ENCODE measurements at regions not wholly inside any gene's neighbourhood (a gene's known extent, or its start where the extent isn't known, plus 50 kb on each side); places are given as distances from the start of the nearest gene placed in this dataset.

GRCh38 chr13:80975903-80976302 lies 635.0 kb upstream of the SPRY2 start:
- Histone ChIP-seq H2BK15ac (ENCODE audit: low read length) (no peak overlapping the region), H2AFZ (ENCODE audit: low read length) (no peak overlapping the region), H4K91ac (ENCODE audit: low read depth, low read length, poor library complexity) (no peak overlapping the region), H2BK120ac (ENCODE audit: low read depth, low read length) (no peak overlapping the region), H3K4me3 (ENCODE audit: low read length in 2 of 2) (no peak overlapping the region), H3K79me1 (ENCODE audit: low read depth, low read length) (no peaks in the 10 kb centered on the region), H3K4me2 (ENCODE audit: insufficient read depth, low read length, poor library complexity, severe bottlenecking) (no peak overlapping the region), H4K8ac (ENCODE audit: low read depth, low read length) (no peak overlapping the region), H2AK5ac (ENCODE audit: low read depth, low read length) (no peak overlapping the region), H3K9ac (ENCODE audit: low read depth, low read length, poor library complexity) (no peak overlapping the region), H3K27ac (replicated peaks; ENCODE audit: low read length) (no peak overlapping the region), H3K36me3 (replicated peaks in 1 of 2; ENCODE audit: control insufficient read depth in 2 of 2, insufficient read depth in 2 of 2, low read length in 2 of 2) (no peaks in the 10 kb centered on the region), H2BK5ac (ENCODE audit: low read length) (no peak overlapping the region), H3K9me3 (replicated peaks in 1 of 2; ENCODE audit: control insufficient read depth in 2 of 2, insufficient read depth in 1 of 2, low read depth in 1 of 2, low read length in 2 of 2) (peaks cover 0 to 5% of the 10 kb centered on the region in 2 donors), H3K14ac (ENCODE audit: low read length) (no peak overlapping the region), H3K27me3 (ENCODE audit: control insufficient read depth in 3 of 3, insufficient read depth in 3 of 3, low read depth in 1 of 3, low read length in 3 of 3) (no peaks in the 10 kb centered on the region), H3K23ac (ENCODE audit: low read depth, low read length, poor library complexity) (no peak overlapping the region), H3K18ac (ENCODE audit: low read length) (no peak overlapping the region), H3K4ac (ENCODE audit: low read length) (no peak overlapping the region), H2BK12ac (ENCODE audit: low read length) (no peak overlapping the region), H3K4me1 (ENCODE audit: control insufficient read depth in 2 of 2, insufficient read depth in 1 of 2, low read depth in 1 of 2, low read length in 2 of 2) (no peaks in the 10 kb centered on the region)
- no CpG with 5 or more reads among the region's 4 CpGs for WGBS, 2 donors (ENCODE audit: extremely low coverage in 2 of 2, insufficient read length in 2 of 2, insufficient replicate concordance in 1 of 2)
- no peak for DNase-seq (ENCODE audit: low spot score)

- no CpG with 5 or more reads among the region's 2 CpGs for WGBS, 2 donors (ENCODE audit: extremely low coverage in 2 of 2, insufficient read length in 2 of 2, insufficient replicate concordance in 1 of 2)
- no peak overlapping the region for H3K27ac ChIP-seq (replicated peaks; ENCODE audit: low read length)
- no peaks in the 10 kb centered on the region for H3K27me3 ChIP-seq (ENCODE audit: control insufficient read depth in 3 of 3, insufficient read depth in 3 of 3, low read depth in 1 of 3, low read length in 3 of 3)
- H3K4me3 ChIP-seq (ENCODE audit: low read length in 2 of 2) = no peak overlapping the region
- H4K91ac ChIP-seq (ENCODE audit: low read depth, low read length, poor library complexity) = no peak overlapping the region
- DNase-seq (ENCODE audit: low spot score) = no peak
- H2AK5ac ChIP-seq (ENCODE audit: low read depth, low read length) = no peak overlapping the region
- no peak overlapping the region for H2BK12ac ChIP-seq (ENCODE audit: low read length)
- H2BK120ac ChIP-seq (ENCODE audit: low read depth, low read length) = no peak overlapping the region
- H3K4me1 ChIP-seq (ENCODE audit: control insufficient read depth in 2 of 2, insufficient read depth in 1 of 2, low read depth in 1 of 2, low read length in 2 of 2) = no peaks in the 10 kb centered on the region
- no peak overlapping the region for H2BK15ac ChIP-seq (ENCODE audit: low read length)
- H3K9ac ChIP-seq (ENCODE audit: low read depth, low read length, poor library complexity) = no peak overlapping the region
- H4K8ac ChIP-seq (ENCODE audit: low read depth, low read length) = no peak overlapping the region
- H3K79me1 ChIP-seq (ENCODE audit: low read depth, low read length) = no peaks in the 10 kb centered on the region
- H3K4ac ChIP-seq (ENCODE audit: low read length) = no peak overlapping the region
- H3K4me2 ChIP-seq (ENCODE audit: insufficient read depth, low read length, poor library complexity, severe bottlenecking) = no peak overlapping the region
- peaks cover 0 to 5% of the 10 kb centered on the region in 2 donors for H3K9me3 ChIP-seq (replicated peaks in 1 of 2; ENCODE audit: control insufficient read depth in 2 of 2, insufficient read depth in 1 of 2, low read depth in 1 of 2, low read length in 2 of 2)
- no peak overlapping the region for H3K18ac ChIP-seq (ENCODE audit: low read length)
- no peak overlapping the region for H2BK5ac ChIP-seq (ENCODE audit: low read length)
- no peak overlapping the region for H3K14ac ChIP-seq (ENCODE audit: low read length)
- H3K36me3 ChIP-seq (replicated peaks in 1 of 2; ENCODE audit: control insufficient read depth in 2 of 2, insufficient read depth in 2 of 2, low read length in 2 of 2) = no peaks in the 10 kb centered on the region
- H2AFZ ChIP-seq (ENCODE audit: low read length) = no peak overlapping the region
- no peak overlapping the region for H3K23ac ChIP-seq (ENCODE audit: low read depth, low read length, poor library complexity)
These were observed 632.8 kb upstream of the SPRY2 start for GRCh38 chr13:80973721-80974120.

DNA sequence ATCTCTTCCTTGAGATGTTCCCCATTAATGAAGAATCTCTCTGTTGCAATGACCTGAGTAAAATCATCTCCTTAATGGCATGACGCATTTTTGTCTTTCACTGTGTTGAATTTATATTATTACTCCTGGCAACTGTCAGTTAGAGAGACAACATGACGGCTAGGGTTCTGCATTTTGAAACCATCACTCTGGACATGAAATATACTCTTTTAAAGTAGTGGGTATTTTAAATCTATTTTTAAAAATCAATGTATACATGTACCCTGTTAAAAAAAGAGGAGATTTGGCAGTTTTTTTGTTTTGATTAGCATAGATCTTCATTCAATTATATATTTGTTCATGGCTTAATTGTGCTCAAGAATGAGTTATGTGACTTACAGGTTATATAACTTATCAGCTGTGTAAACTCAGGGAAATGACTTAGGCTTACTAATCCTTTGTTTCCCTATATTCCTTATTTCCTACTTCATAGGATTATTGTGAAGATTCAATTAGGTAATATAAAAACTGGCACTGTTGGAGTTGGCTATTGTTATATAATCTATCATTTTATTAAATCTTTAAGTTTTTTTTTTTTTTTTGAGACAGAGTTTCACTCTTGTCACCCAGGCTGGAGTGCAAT lies 632.0 kb upstream of the SPRY2 start:
- Histone ChIP-seq H3K27ac (replicated peaks; ENCODE audit: low read length) (no peak overlapping the region), H3K79me1 (ENCODE audit: low read depth, low read length) (no peaks in the 10 kb centered on the region), H3K23ac (ENCODE audit: low read depth, low read length, poor library complexity) (no peak overlapping the region), H3K4me3 (ENCODE audit: low read length in 2 of 2) (no peak overlapping the region), H2BK5ac (ENCODE audit: low read length) (no peak overlapping the region), H3K9me3 (replicated peaks in 1 of 2; ENCODE audit: control insufficient read depth in 2 of 2, insufficient read depth in 1 of 2, low read depth in 1 of 2, low read length in 2 of 2) (peaks cover 0 to 5% of the 10 kb centered on the region in 2 donors), H3K18ac (ENCODE audit: low read length) (no peak overlapping the region), H3K4ac (ENCODE audit: low read length) (no peak overlapping the region), H3K9ac (ENCODE audit: low read depth, low read length, poor library complexity) (no peak overlapping the region), H3K4me2 (ENCODE audit: insufficient read depth, low read length, poor library complexity, severe bottlenecking) (no peak overlapping the region), H3K36me3 (replicated peaks in 1 of 2; ENCODE audit: control insufficient read depth in 2 of 2, insufficient read depth in 2 of 2, low read length in 2 of 2) (no peaks in the 10 kb centered on the region), H2BK12ac (ENCODE audit: low read length) (no peak overlapping the region), H2AFZ (ENCODE audit: low read length) (no peak overlapping the region), H4K91ac (ENCODE audit: low read depth, low read length, poor library complexity) (no peak overlapping the region), H3K27me3 (ENCODE audit: control insufficient read depth in 3 of 3, insufficient read depth in 3 of 3, low read depth in 1 of 3, low read length in 3 of 3) (no peaks in the 10 kb centered on the region), H3K14ac (ENCODE audit: low read length) (no peak overlapping the region), H2BK15ac (ENCODE audit: low read length) (no peak overlapping the region), H4K8ac (ENCODE audit: low read depth, low read length) (no peak overlapping the region), H2BK120ac (ENCODE audit: low read depth, low read length) (no peak overlapping the region), H2AK5ac (ENCODE audit: low read depth, low read length) (no peak overlapping the region), H3K4me1 (ENCODE audit: control insufficient read depth in 2 of 2, insufficient read depth in 1 of 2, low read depth in 1 of 2, low read length in 2 of 2) (no peaks in the 10 kb centered on the region)
- WGBS, 2 donors (ENCODE audit: extremely low coverage in 2 of 2, insufficient read length in 2 of 2, insufficient replicate concordance in 1 of 2) = no CpG with 5 or more reads among the region's 2 CpGs
- no peak for DNase-seq (ENCODE audit: low spot score)

DNA sequence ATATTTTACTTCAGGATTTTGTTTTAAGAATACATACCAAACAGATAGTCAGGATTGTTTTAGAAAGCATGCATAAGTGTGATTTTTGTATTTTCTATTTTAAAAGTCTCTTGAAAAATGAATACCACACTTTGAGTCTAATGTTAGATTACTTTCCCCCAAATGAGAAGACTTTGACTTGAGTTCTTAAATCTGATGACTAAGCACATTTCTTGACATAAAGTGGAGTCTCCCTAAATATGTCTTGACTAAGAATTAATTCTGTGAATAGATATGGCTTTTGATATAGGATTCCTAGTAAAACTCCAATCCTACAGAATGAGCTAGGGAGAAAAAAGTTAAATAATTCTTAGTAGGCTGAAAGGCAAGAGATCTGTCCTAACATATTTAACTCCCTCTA lies 624.2 kb upstream of the SPRY2 start:
- Histone ChIP-seq H3K4me3 (ENCODE audit: low read length in 2 of 2) (no peak overlapping the region), H3K14ac (ENCODE audit: low read length) (no peak overlapping the region), H4K8ac (ENCODE audit: low read depth, low read length) (no peak overlapping the region), H3K4ac (ENCODE audit: low read length) (no peak overlapping the region), H4K91ac (ENCODE audit: low read depth, low read length, poor library complexity) (no peak overlapping the region), H3K27me3 (ENCODE audit: control insufficient read depth in 3 of 3, insufficient read depth in 3 of 3, low read depth in 1 of 3, low read length in 3 of 3) (no peaks in the 10 kb centered on the region), H2BK5ac (ENCODE audit: low read length) (no peak overlapping the region), H3K4me2 (ENCODE audit: insufficient read depth, low read length, poor library complexity, severe bottlenecking) (no peak overlapping the region), H2BK12ac (ENCODE audit: low read length) (no peak overlapping the region), H2AFZ (ENCODE audit: low read length) (peak overlapping the region; percentile 15), H3K9ac (ENCODE audit: low read depth, low read length, poor library complexity) (no peak overlapping the region), H3K36me3 (replicated peaks in 1 of 2; ENCODE audit: control insufficient read depth in 2 of 2, insufficient read depth in 2 of 2, low read length in 2 of 2) (no peaks in the 10 kb centered on the region), H3K27ac (replicated peaks; ENCODE audit: low read length) (no peak overlapping the region), H3K18ac (ENCODE audit: low read length) (no peak overlapping the region), H2BK120ac (ENCODE audit: low read depth, low read length) (no peak overlapping the region), H2BK15ac (ENCODE audit: low read length) (no peak overlapping the region), H3K79me1 (ENCODE audit: low read depth, low read length) (no peaks in the 10 kb centered on the region), H2AK5ac (ENCODE audit: low read depth, low read length) (no peak overlapping the region), H3K4me1 (ENCODE audit: control insufficient read depth in 2 of 2, insufficient read depth in 1 of 2, low read depth in 1 of 2, low read length in 2 of 2) (peaks cover 0 to 6% of the 10 kb centered on the region in 2 donors), H3K9me3 (replicated peaks in 1 of 2; ENCODE audit: control insufficient read depth in 2 of 2, insufficient read depth in 1 of 2, low read depth in 1 of 2, low read length in 2 of 2) (no peaks in the 10 kb centered on the region), H3K23ac (ENCODE audit: low read depth, low read length, poor library complexity) (no peak overlapping the region)
- no peak for DNase-seq (ENCODE audit: low spot score)

Data from neuronal stem cell (in vitro differentiated cells).